ENCODE measurements at regions not wholly inside any gene's neighbourhood (a gene's known extent, or its start where the extent isn't known, plus 50 kb on each side); places are given as distances from the start of the nearest gene placed in this dataset.

DNA sequence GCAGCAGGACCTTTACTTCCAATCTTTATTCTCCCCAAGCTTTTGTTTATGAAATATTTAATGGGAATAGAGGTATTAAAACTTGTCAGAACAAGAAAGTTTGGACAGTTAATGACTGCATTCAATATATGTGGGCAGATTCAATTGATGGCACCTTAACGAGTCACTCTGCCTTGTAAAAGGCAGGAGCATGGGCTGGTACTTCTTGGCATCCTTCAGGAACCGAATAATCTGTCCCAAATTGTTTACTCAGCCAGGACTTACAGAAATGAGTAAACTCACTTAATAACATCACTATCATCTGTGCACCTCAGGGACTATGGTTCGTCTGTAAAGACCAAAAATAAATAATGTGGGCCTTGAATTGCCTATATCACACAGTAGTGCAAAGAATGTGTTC is 1280.3 kb upstream of the TMEFF2 start:
- TF ChIP-seq GABPA (IDR thresholded peaks at IDR 0.05; ENCODE audit: low read depth) (no peak), GATAD2B (conservative IDR thresholded peaks at IDR 0.05; ENCODE audit: low read depth) (no peak), ZBED1 (IDR thresholded peaks at IDR 0.05; ENCODE audit: borderline replicate concordance) (no peak), RB1 (IDR thresholded peaks at IDR 0.05; ENCODE audit: borderline replicate concordance) (no peak), STAT1 (conservative IDR thresholded peaks at IDR 0.05) (no peak), NRF1 (conservative IDR thresholded peaks at IDR 0.05; ENCODE audit: low read depth, low read length) (no peak), TBL1XR1 (IDR thresholded peaks at IDR 0.05; ENCODE audit: low read depth, low read length) (no peak)
- TF ChIP-seq, protein P1, sequence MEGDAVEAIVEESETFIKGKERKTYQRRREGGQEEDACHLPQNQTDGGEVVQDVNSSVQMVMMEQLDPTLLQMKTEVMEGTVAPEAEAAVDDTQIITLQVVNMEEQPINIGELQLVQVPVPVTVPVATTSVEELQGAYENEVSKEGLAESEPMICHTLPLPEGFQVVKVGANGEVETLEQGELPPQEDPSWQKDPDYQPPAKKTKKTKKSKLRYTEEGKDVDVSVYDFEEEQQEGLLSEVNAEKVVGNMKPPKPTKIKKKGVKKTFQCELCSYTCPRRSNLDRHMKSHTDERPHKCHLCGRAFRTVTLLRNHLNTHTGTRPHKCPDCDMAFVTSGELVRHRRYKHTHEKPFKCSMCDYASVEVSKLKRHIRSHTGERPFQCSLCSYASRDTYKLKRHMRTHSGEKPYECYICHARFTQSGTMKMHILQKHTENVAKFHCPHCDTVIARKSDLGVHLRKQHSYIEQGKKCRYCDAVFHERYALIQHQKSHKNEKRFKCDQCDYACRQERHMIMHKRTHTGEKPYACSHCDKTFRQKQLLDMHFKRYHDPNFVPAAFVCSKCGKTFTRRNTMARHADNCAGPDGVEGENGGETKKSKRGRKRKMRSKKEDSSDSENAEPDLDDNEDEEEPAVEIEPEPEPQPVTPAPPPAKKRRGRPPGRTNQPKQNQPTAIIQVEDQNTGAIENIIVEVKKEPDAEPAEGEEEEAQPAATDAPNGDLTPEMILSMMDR (IDR thresholded peaks at IDR 0.05 in 2 of 3, conservative IDR thresholded peaks at IDR 0.05 in 1 of 3; ENCODE audit: control insufficient read depth in 2 of 3, extremely low read depth in 1 of 3, insufficient read depth in 1 of 3, low read depth in 3 of 3, low read length in 3 of 3): no peak
- TF ChIP-seq, protein P2, sequence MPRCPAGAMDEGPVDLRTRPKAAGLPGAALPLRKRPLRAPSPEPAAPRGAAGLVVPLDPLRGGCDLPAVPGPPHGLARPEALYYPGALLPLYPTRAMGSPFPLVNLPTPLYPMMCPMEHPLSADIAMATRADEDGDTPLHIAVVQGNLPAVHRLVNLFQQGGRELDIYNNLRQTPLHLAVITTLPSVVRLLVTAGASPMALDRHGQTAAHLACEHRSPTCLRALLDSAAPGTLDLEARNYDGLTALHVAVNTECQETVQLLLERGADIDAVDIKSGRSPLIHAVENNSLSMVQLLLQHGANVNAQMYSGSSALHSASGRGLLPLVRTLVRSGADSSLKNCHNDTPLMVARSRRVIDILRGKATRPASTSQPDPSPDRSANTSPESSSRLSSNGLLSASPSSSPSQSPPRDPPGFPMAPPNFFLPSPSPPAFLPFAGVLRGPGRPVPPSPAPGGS (IDR thresholded peaks at IDR 0.05; ENCODE audit: borderline replicate concordance, insufficient read depth, low read depth, low read length, poor library complexity, severe bottlenecking): no peak

Data from GM12878 (cell line).